HEK293 (cell line): ENCODE measurements at regions not wholly inside any gene's neighbourhood (a gene's known extent, or its start where the extent isn't known, plus 50 kb on each side); places are given as distances from the start of the nearest gene placed in this dataset.

ENCODE experiments used
- ATF2 ChIP-seq: fragments of 450-650 bp; formaldehyde crosslinking; IDR thresholded peaks from 2 replicates; pipeline ENCODE4 v1.5.1; 2016; ENCODE audit warnings: missing biosample characterization, missing genetic modification characterization, low read depth
- KLF7 ChIP-seq: fragments of 450-650 bp; formaldehyde crosslinking; IDR thresholded peaks from 2 replicates; pipeline ENCODE4 v1.5.1; 2016; ENCODE audit warnings: missing biosample characterization, missing genetic modification characterization, borderline replicate concordance
- PRDM10 ChIP-seq: fragments of 450-650 bp; formaldehyde crosslinking; IDR thresholded peaks from 2 replicates; pipeline ENCODE4 v1.5.1; 2016; ENCODE audit warnings: missing biosample characterization, missing genetic modification characterization
- SCRT2 ChIP-seq: fragments of 450-650 bp; formaldehyde crosslinking; IDR thresholded peaks from 2 replicates; pipeline ENCODE4 v1.5.1; 2016; ENCODE audit warnings: missing biosample characterization, missing genetic modification characterization
- ZBTB17 ChIP-seq: fragments of 450-650 bp; formaldehyde crosslinking; IDR thresholded peaks from 2 replicates; pipeline ENCODE4 v1.5.1; 2016; ENCODE audit warnings: missing biosample characterization, missing genetic modification characterization
- ZEB2 ChIP-seq: fragments of 450-650 bp; formaldehyde crosslinking; IDR thresholded peaks from 2 replicates; pipeline ENCODE4 v1.5.1; 2016; ENCODE audit warnings: missing biosample characterization, missing genetic modification characterization
- ZIC2 ChIP-seq: fragments of 450-650 bp; formaldehyde crosslinking; IDR thresholded peaks from 2 replicates; pipeline ENCODE4 v1.5.1; 2016; ENCODE audit warnings: missing biosample characterization, missing genetic modification characterization
- ZNF10 ChIP-seq: fragments of 450-650 bp; formaldehyde crosslinking; IDR thresholded peaks from 2 replicates; pipeline ENCODE4 v1.5.1; 2017; ENCODE audit warnings: missing biosample characterization, missing genetic modification characterization
- ZNF121 ChIP-seq: fragments of 450-650 bp; formaldehyde crosslinking; IDR thresholded peaks from 2 replicates; pipeline ENCODE4 v1.5.1; 2016; ENCODE audit warnings: missing biosample characterization, missing genetic modification characterization
- ZNF138 ChIP-seq: fragments of 450-650 bp; formaldehyde crosslinking; IDR thresholded peaks from 2 replicates; pipeline ENCODE4 v1.5.1; 2016; ENCODE audit warnings: missing biosample characterization, missing genetic modification characterization, borderline replicate concordance
- ZNF394 ChIP-seq: fragments of 450-650 bp; formaldehyde crosslinking; IDR thresholded peaks from 2 replicates; pipeline ENCODE4 v1.5.1; 2016; ENCODE audit warnings: missing biosample characterization, missing genetic modification characterization, mild to moderate bottlenecking, moderate library complexity, borderline replicate concordance
- ZNF561 ChIP-seq: fragments of 450-650 bp; IDR thresholded peaks from 2 replicates; pipeline ENCODE4 v1.5.1; 2018; ENCODE audit warnings: missing biosample characterization, missing genetic modification characterization, borderline replicate concordance
- ZNF596 ChIP-seq: fragments of 450-650 bp; IDR thresholded peaks from 2 replicates; pipeline ENCODE4 v1.5.0; 2018; ENCODE audit warnings: missing biosample characterization, mild to moderate bottlenecking, missing genetic modification characterization, moderate library complexity
- TF ChIP-seq, protein P1 (sequence below): fragments of 450-650 bp; formaldehyde crosslinking; IDR thresholded peaks from 2 replicates; pipeline ENCODE4 v1.5.1; 2016; ENCODE audit warnings: missing biosample characterization, missing genetic modification characterization, borderline replicate concordance
- TF ChIP-seq, protein P2 (sequence below): fragments of 450-650 bp; formaldehyde crosslinking; IDR thresholded peaks from 2 replicates; pipeline ENCODE4 v1.5.1; 2016; ENCODE audit warnings: missing biosample characterization, missing genetic modification characterization
- TF ChIP-seq, protein P3 (sequence below): fragments of 450-650 bp; formaldehyde crosslinking; IDR thresholded peaks from 2 replicates; pipeline ENCODE4 v1.5.1; 2016; ENCODE audit warnings: missing biosample characterization, missing genetic modification characterization

DNA sequence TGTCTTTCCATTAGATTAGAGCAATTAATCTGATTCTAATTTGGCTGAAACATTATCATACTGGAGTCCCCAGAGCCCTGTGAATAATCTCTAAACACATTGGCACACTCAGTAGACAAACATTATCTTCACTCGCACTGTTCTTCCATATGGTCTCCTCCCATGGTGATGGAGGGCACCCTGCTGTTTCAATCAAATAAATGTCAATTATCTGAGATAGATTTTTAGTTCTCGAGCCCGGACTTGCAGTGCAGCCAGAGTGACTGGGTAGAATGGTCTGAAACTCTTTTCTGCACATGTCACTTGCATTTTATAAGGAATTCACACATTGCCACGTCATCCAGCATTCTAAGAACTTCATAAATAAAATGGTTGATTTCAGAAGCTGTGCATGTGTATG is 90.6 kb upstream of the MAP3K7 start (continued):
- 0 out of 2 replicates have a peak, but pooled peaks have one; percentile 37 for TF ChIP-seq PRDM10
- TF ChIP-seq ZBTB17 (tag by site-specific recombination), result peak; percentile 90
- TF ChIP-seq ZEB2 (tag by site-specific recombination), result peak; percentile 98
- peak; percentile 94 for TF ChIP-seq ZIC2 (tag by site-specific recombination)
- peak; percentile 60 for TF ChIP-seq ATF2 (tag by site-specific recombination)
- TF ChIP-seq, protein P1, sequence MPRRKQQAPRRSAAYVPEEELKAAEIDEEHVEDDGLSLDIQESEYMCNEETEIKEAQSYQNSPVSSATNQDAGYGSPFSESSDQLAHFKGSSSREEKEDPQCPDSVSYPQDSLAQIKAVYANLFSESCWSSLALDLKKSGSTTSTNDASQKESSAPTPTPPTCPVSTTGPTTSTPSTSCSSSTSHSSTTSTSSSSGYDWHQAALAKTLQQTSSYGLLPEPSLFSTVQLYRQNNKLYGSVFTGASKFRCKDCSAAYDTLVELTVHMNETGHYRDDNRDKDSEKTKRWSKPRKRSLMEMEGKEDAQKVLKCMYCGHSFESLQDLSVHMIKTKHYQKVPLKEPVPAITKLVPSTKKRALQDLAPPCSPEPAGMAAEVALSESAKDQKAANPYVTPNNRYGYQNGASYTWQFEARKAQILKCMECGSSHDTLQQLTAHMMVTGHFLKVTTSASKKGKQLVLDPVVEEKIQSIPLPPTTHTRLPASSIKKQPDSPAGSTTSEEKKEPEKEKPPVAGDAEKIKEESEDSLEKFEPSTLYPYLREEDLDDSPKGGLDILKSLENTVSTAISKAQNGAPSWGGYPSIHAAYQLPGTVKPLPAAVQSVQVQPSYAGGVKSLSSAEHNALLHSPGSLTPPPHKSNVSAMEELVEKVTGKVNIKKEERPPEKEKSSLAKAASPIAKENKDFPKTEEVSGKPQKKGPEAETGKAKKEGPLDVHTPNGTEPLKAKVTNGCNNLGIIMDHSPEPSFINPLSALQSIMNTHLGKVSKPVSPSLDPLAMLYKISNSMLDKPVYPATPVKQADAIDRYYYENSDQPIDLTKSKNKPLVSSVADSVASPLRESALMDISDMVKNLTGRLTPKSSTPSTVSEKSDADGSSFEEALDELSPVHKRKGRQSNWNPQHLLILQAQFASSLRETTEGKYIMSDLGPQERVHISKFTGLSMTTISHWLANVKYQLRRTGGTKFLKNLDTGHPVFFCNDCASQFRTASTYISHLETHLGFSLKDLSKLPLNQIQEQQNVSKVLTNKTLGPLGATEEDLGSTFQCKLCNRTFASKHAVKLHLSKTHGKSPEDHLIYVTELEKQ (tag by site-specific recombination), result peak; percentile 90; the same call in 1 of the 2 replicates
- peak; percentile 73 for TF ChIP-seq ZNF596 (tag by site-specific recombination)
- TF ChIP-seq KLF7 (tag by site-specific recombination), result peak; percentile 59; the same call in 1 of the 2 replicates
- TF ChIP-seq, protein P2, sequence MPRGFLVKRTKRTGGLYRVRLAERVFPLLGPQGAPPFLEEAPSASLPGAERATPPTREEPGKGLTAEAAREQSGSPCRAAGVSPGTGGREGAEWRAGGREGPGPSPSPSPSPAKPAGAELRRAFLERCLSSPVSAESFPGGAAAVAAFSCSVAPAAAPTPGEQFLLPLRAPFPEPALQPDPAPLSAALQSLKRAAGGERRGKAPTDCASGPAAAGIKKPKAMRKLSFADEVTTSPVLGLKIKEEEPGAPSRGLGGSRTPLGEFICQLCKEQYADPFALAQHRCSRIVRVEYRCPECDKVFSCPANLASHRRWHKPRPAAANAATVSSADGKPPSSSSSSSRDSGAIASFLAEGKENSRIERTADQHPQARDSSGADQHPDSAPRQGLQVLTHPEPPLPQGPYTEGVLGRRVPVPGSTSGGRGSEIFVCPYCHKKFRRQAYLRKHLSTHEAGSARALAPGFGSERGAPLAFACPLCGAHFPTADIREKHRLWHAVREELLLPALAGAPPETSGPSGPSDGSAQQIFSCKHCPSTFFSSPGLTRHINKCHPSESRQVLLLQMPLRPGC (tag by site-specific recombination), result peak; percentile 83
- peak; percentile 94 for TF ChIP-seq ZNF561 (tag by site-specific recombination)
- peak; percentile 95 for TF ChIP-seq ZNF10 (tag by site-specific recombination)
- TF ChIP-seq, protein P3, sequence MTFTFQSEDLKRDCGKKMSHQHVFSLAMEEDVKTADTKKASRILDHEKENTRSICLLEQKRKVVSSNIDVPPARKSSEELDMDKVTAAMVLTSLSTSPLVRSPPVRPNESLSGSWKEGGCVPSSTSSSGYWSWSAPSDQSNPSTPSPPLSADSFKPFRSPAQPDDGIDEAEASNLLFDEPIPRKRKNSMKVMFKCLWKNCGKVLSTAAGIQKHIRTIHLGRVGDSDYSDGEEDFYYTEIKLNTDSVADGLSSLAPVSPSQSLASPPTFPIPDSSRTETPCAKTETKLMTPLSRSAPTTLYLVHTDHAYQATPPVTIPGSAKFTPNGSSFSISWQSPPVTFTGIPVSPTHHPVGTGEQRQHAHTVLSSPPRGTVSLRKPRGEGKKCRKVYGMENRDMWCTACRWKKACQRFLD, result no peak
- peak; percentile 38; the same call in 1 of the 2 replicates for TF ChIP-seq ZNF121 (tag by site-specific recombination)
- no peak for TF ChIP-seq SCRT2 (tag by site-specific recombination)
- TF ChIP-seq ZNF138, result no peak
- peak; percentile 44; the same call in 1 of the 2 replicates for TF ChIP-seq ZNF394 (tag by site-specific recombination)
